PC-3 (cell line): ENCODE measurements at regions not wholly inside any gene's neighbourhood (a gene's known extent, or its start where the extent isn't known, plus 50 kb on each side); places are given as distances from the start of the nearest gene placed in this dataset.

Experiments used
- EZH2 ChIP-seq: fragments of 300-600 bp; sonication (generic); IDR thresholded peaks from one replicate; pipeline ENCODE4 v1.6.1; 2017; ENCODE audit warnings: antibody characterized with exemption, mild to moderate bottlenecking, low read length; ENCODE audit not compliant: unreplicated experiment
- EZH2phosphoT487 ChIP-seq: fragments of 300-600 bp; sonication (generic); IDR thresholded peaks from 2 replicates; pipeline ENCODE4 v1.6.1; 2018; ENCODE audit warnings: mild to moderate bottlenecking, antibody characterized with exemption, low read length, borderline replicate concordance
- TF ChIP-seq, protein P1 (sequence below): fragments of 300-600 bp; sonication (generic); conservative IDR thresholded peaks from 2 replicates; pipeline ENCODE4 v1.5.1; 2017; ENCODE audit warnings: antibody characterized with exemption, low read depth, mild to moderate bottlenecking, low read length

DNA sequence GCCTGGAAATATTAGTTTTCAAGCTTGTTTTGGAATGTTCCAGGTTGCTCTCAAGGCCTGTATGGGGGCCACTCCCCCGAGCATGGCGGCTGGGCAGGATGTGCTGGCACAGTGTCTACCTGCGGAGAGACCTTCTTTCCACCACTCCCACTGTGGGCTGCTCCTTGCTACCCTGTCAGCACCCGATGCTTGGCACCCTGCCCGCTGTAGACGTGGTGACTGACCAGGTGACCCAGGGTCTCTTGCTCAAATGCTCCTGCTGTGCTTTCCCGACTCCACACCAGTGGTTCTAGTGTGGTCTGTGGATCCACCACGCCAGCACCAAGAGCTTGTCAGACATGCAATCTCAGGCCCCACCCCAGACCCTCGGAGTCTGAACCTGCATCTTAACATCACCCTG is 213.3 kb downstream of the SH3BP4 start:
- TF ChIP-seq EZH2phosphoT487 (no peak), EZH2 (no peak)
- TF ChIP-seq, protein P1, sequence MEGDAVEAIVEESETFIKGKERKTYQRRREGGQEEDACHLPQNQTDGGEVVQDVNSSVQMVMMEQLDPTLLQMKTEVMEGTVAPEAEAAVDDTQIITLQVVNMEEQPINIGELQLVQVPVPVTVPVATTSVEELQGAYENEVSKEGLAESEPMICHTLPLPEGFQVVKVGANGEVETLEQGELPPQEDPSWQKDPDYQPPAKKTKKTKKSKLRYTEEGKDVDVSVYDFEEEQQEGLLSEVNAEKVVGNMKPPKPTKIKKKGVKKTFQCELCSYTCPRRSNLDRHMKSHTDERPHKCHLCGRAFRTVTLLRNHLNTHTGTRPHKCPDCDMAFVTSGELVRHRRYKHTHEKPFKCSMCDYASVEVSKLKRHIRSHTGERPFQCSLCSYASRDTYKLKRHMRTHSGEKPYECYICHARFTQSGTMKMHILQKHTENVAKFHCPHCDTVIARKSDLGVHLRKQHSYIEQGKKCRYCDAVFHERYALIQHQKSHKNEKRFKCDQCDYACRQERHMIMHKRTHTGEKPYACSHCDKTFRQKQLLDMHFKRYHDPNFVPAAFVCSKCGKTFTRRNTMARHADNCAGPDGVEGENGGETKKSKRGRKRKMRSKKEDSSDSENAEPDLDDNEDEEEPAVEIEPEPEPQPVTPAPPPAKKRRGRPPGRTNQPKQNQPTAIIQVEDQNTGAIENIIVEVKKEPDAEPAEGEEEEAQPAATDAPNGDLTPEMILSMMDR: no peak
